Effector memory CD4-positive, alpha-beta T cell (primary cell): ENCODE measurements at regions not wholly inside any gene's neighbourhood (a gene's known extent, or its start where the extent isn't known, plus 50 kb on each side); places are given as distances from the start of the nearest gene placed in this dataset.

Experiments
- DNase-seq, 3 donors: peaks; one replicate each; pipeline ENCODE4 v3.0.0-alpha.2; 2020
- H3K27ac ChIP-seq: 2 replicates; pipeline ENCODE4 v1.7.0; 2013; ENCODE audit warnings: mild to moderate bottlenecking, low read length, moderate library complexity; ENCODE audit not compliant: insufficient read depth, poor library complexity, severe bottlenecking
- H3K27me3 ChIP-seq: replicated peaks from 2 replicates; pipeline ENCODE4 v1.7.0; 2013; ENCODE audit warnings: mild to moderate bottlenecking, low read length; ENCODE audit not compliant: insufficient read depth, control insufficient read depth, poor library complexity, severe bottlenecking
- H3K36me3 ChIP-seq: 2 replicates; pipeline ENCODE4 v1.7.0; 2013; ENCODE audit warnings: mild to moderate bottlenecking, low read length, moderate library complexity; ENCODE audit not compliant: control insufficient read depth, insufficient read depth
- H3K4me1 ChIP-seq: 2 replicates; pipeline ENCODE4 v1.7.0; 2013; ENCODE audit warnings: low read length, mild to moderate bottlenecking; ENCODE audit not compliant: control insufficient read depth, insufficient read depth, poor library complexity, severe bottlenecking
- H3K4me3 ChIP-seq: 2 replicates; pipeline ENCODE4 v1.7.0; 2013; ENCODE audit warnings: low read length, low read depth, mild to moderate bottlenecking; ENCODE audit not compliant: insufficient read depth, poor library complexity, severe bottlenecking
- H3K9me3 ChIP-seq: 2 replicates; pipeline ENCODE4 v1.7.0; 2013; ENCODE audit warnings: mild to moderate bottlenecking, low read length, moderate library complexity; ENCODE audit not compliant: control insufficient read depth

DNA sequence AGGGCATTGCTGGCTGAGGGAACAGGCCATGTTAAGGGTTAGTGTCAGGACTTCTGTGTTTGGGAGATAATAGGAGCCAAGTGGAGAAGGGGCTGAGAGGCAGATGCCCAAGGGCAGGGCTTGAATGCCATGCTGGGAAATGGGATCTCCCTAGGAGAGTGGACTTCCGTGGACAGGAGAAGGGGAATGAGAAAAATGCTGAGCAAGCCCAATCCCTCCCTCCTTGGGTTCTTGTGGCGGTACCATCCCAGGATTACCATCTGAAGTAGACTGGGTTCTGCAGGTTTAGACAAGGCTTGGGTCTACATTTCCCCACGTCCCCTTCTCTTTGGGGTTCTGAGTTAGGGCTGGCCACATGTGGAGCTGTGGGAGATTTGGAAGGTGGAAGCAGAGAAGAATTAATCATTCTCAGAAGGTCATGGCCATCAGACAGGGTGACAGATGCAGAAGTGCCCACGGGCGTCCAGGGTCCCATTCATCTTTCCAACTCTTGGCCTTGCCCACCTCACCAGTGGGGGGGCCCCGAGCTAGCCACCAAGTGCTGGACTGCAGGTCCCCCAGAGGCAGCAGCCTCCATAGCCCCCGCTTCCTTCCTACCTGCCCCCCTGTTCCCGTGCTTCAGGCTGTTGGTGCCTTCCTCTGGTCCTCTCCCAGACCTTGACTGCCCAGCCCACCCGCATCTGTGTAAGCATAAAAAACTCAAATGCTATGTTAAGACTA, 354.8 kb downstream of the RPS24 start:
- H3K4me1 ChIP-seq: no peaks in the 10 kb centered on the region
- no peak overlapping the region for H3K4me3 ChIP-seq
- H3K27me3 ChIP-seq: no peaks in the 10 kb centered on the region
- H3K9me3 ChIP-seq: no peaks in the 10 kb centered on the region
- H3K36me3 ChIP-seq: no peaks in the 10 kb centered on the region
- H3K27ac ChIP-seq: no peak overlapping the region
- no peak for DNase-seq

DNA sequence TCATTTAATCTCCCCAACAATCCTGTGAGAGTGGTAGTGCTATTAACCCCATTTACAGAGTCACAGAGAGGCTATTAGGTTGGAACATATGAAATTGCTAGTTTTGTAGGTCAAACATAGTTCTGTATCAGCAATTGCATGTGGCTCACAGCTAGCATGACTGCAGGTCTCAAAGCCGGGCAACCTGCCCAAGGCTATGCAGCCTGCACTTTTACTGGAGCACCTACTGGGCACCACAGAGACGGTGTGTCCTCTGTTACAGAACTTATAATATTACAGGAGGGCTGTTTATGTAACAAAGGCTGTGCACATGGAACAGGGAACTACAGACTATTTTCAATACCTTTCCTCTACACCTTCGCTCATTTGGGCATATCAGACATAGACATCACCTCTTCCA, 355.8 kb downstream of the RPS24 start:
- H3K36me3 ChIP-seq: no peaks in the 10 kb centered on the region
- no peaks in the 10 kb centered on the region for H3K4me1 ChIP-seq
- no peak for DNase-seq
- no peak overlapping the region for H3K27ac ChIP-seq
- H3K9me3 ChIP-seq: no peaks in the 10 kb centered on the region
- H3K4me3 ChIP-seq: no peak overlapping the region
- no peaks in the 10 kb centered on the region for H3K27me3 ChIP-seq

GRCh38 chr10:78390051-78390450, 356.4 kb downstream of the RPS24 start:
- Histone ChIP-seq H3K4me3 (no peak overlapping the region), H3K9me3 (no peaks in the 10 kb centered on the region), H3K27me3 (no peaks in the 10 kb centered on the region), H3K36me3 (no peaks in the 10 kb centered on the region), H3K4me1 (no peaks in the 10 kb centered on the region), H3K27ac (no peak overlapping the region)
- no peak for DNase-seq

GRCh38 chr10:78390817-78391216, 357.2 kb downstream of the RPS24 start:
- DNase-seq: no peak

DNA sequence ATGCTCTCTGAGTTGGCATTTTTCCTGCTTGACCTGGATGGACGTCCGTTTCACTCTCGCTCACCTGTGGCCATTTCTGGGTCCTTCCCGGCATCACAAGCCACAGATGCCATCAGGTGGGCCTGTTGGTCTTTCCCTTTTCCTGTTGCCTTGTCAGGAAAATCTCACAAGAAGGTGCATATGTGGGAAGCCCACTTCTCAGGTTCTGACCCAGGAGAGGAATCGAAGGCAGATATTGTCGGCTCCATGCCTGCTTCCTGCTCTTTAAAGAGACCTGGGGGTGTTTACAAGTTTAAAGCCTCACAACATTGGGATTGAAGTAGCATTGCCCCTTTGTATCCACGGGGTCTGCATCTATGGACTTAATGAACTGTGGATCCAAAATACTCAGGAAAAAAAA, 357.9 kb downstream of the RPS24 start:
- Histone ChIP-seq H3K4me3 (no peak overlapping the region), H3K9me3 (no peaks in the 10 kb centered on the region), H3K27ac (no peak overlapping the region), H3K36me3 (no peaks in the 10 kb centered on the region), H3K27me3 (no peaks in the 10 kb centered on the region), H3K4me1 (no peaks in the 10 kb centered on the region)
- no peak for DNase-seq

More at GRCh38 chr10:78390817-78391216, 357.2 kb downstream of the RPS24 start:
- Histone ChIP-seq H3K4me1 (no peaks in the 10 kb centered on the region), H3K27me3 (no peaks in the 10 kb centered on the region), H3K4me3 (no peak overlapping the region), H3K36me3 (no peaks in the 10 kb centered on the region), H3K27ac (no peak overlapping the region), H3K9me3 (no peaks in the 10 kb centered on the region)

GRCh38 chr10:78392197-78392596, 358.5 kb downstream of the RPS24 start:
- no peak overlapping the region for H3K4me3 ChIP-seq
- H3K27me3 ChIP-seq: no peaks in the 10 kb centered on the region
- no peak for DNase-seq
- H3K9me3 ChIP-seq: no peaks in the 10 kb centered on the region
- H3K27ac ChIP-seq: no peak overlapping the region
- H3K36me3 ChIP-seq: no peaks in the 10 kb centered on the region
- no peaks in the 10 kb centered on the region for H3K4me1 ChIP-seq

DNA sequence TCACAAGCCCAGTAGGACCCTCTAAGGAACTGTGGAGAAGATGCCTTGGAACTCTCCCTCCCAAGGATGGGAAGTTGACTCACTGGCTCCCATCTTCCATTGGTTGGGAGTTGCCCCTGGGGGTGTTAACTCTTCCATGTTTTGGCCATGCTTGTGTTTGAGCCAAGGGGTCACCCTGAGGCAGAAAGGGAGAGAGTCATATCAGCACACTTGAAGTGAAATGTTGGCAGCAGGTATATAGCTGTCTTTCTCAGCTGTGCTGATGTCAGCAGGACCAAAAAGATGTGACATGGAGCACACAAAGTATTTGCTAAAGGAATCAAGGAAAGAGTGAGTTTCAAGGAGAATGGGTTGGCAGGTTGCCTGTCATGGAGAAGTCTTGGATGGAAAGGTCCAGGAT, 359.4 kb downstream of the RPS24 start:
- no peak for DNase-seq

DNA sequence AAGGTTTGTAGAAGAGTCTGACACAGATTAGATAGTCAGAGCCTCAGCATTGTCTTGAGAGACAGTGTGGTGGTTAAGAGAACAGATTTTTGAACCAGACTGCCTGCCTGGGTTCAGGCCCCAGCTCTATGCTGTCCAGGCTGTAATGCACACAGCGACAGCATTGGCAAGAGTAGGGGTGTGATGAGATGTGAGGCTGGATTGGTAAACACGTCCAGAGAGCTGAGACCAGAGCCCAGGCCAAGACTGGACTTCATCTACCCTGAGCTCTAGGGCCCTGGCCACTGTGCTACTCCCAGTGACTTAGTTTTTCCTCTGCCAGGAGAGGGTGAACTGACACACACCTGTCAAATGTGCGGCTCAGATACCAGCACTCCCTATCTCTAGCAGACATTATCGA, 360.4 kb downstream of the RPS24 start:
- no peak for DNase-seq
- H3K27me3 ChIP-seq: no peaks in the 10 kb centered on the region
- H3K27ac ChIP-seq: no peak overlapping the region
- H3K36me3 ChIP-seq: no peaks in the 10 kb centered on the region
- no peaks in the 10 kb centered on the region for H3K4me1 ChIP-seq
- no peaks in the 10 kb centered on the region for H3K9me3 ChIP-seq
- no peak overlapping the region for H3K4me3 ChIP-seq

More for the DNA sequence above, 359.4 kb downstream of the RPS24 start:
- Histone ChIP-seq H3K27me3 (no peaks in the 10 kb centered on the region), H3K4me3 (no peak overlapping the region), H3K9me3 (no peaks in the 10 kb centered on the region), H3K27ac (no peak overlapping the region), H3K36me3 (no peaks in the 10 kb centered on the region), H3K4me1 (no peaks in the 10 kb centered on the region)

- DNase-seq: no peak
- Histone ChIP-seq H3K36me3 (no peaks in the 10 kb centered on the region), H3K27ac (no peak overlapping the region), H3K4me3 (no peak overlapping the region), H3K9me3 (no peaks in the 10 kb centered on the region), H3K4me1 (no peaks in the 10 kb centered on the region), H3K27me3 (no peaks in the 10 kb centered on the region)
Observed at GRCh38 chr10:78395162-78395561, 361.5 kb downstream of the RPS24 start.

- no peaks in the 10 kb centered on the region for H3K9me3 ChIP-seq
- H3K4me3 ChIP-seq: no peak overlapping the region
- no peaks in the 10 kb centered on the region for H3K4me1 ChIP-seq
- no peak for DNase-seq
- H3K36me3 ChIP-seq: no peaks in the 10 kb centered on the region
- H3K27me3 ChIP-seq: no peaks in the 10 kb centered on the region
- no peak overlapping the region for H3K27ac ChIP-seq
Observed at GRCh38 chr10:78396754-78397153, 363.1 kb downstream of the RPS24 start.
